ENCODE measurements at regions not wholly inside any gene's neighbourhood (a gene's known extent, or its start where the extent isn't known, plus 50 kb on each side); places are given as distances from the start of the nearest gene placed in this dataset.

- TF ChIP-seq, protein P1, sequence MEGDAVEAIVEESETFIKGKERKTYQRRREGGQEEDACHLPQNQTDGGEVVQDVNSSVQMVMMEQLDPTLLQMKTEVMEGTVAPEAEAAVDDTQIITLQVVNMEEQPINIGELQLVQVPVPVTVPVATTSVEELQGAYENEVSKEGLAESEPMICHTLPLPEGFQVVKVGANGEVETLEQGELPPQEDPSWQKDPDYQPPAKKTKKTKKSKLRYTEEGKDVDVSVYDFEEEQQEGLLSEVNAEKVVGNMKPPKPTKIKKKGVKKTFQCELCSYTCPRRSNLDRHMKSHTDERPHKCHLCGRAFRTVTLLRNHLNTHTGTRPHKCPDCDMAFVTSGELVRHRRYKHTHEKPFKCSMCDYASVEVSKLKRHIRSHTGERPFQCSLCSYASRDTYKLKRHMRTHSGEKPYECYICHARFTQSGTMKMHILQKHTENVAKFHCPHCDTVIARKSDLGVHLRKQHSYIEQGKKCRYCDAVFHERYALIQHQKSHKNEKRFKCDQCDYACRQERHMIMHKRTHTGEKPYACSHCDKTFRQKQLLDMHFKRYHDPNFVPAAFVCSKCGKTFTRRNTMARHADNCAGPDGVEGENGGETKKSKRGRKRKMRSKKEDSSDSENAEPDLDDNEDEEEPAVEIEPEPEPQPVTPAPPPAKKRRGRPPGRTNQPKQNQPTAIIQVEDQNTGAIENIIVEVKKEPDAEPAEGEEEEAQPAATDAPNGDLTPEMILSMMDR (conservative IDR thresholded peaks at IDR 0.05): no peak
- no peak for TF ChIP-seq ZFX (IDR thresholded peaks at IDR 0.05)
These were observed 371.2 kb upstream of the RARB start for GRCh38 chr3:25056803-25057351.

All from C4-2B (cell line).